ENCODE measurements at regions not wholly inside any gene's neighbourhood (a gene's known extent, or its start where the extent isn't known, plus 50 kb on each side); places are given as distances from the start of the nearest gene placed in this dataset.

GRCh38 chr21:28496517-28496916 is 496.2 kb downstream of the LTN1 start:
- TF ChIP-seq ZNF114 (CRISPR knock-in tag; IDR thresholded peaks at IDR 0.05) (no peak), JUNB (IDR thresholded peaks at IDR 0.05; ENCODE audit: unreplicated experiment) (no peak), STAT1 (IDR thresholded peaks at IDR 0.05; ENCODE audit: unreplicated experiment) (no peak), ZNF331 (CRISPR knock-in tag; IDR thresholded peaks at IDR 0.05; ENCODE audit: low read depth) (no peak), NANOG (IDR thresholded peaks at IDR 0.05; ENCODE audit: borderline replicate concordance) (no peak), EZH2 (IDR thresholded peaks at IDR 0.05; ENCODE audit: low read depth, unreplicated experiment) (no peak), CREB1 (CRISPR knock-in tag; IDR thresholded peaks at IDR 0.05; ENCODE audit: low read depth) (no peak), ETS1 (IDR thresholded peaks at IDR 0.05) (no peak), ZNF462 (CRISPR knock-in tag; IDR thresholded peaks at IDR 0.05) (no peak), REST (IDR thresholded peaks at IDR 0.05; ENCODE audit: unreplicated experiment) (no peak), POLR2AphosphoS5 (IDR thresholded peaks at IDR 0.05; ENCODE audit: low read depth) (no peak), EZH2phosphoT487 (IDR thresholded peaks at IDR 0.05; ENCODE audit: unreplicated experiment) (no peak), CTCF (conservative IDR thresholded peaks at IDR 0.05; ENCODE audit: low read depth in 2 of 2) (no peak)
- no peaks in the 10 kb centered on the region for H3K9me2 ChIP-seq (ENCODE audit: insufficient read depth)
- H3K36me3 ChIP-seq (ENCODE audit: insufficient read depth): no peaks in the 10 kb centered on the region
- no peak overlapping the region for H3K4me3 ChIP-seq
- ATAC-seq: no peak
- no peak for DNase-seq (ENCODE audit: low spot score)
- H3K4me1 ChIP-seq (ENCODE audit: insufficient read depth): no peaks in the 10 kb centered on the region
- H3K9me3 Mint-ChIP-seq: no peaks in the 10 kb centered on the region
- no peaks in the 10 kb centered on the region for H3F3A ChIP-seq (replicated peaks; ENCODE audit: low read depth)
- no peak overlapping the region for H3K4me3 Mint-ChIP-seq
- no peak overlapping the region for H2AFZ ChIP-seq
- no peak overlapping the region for H3K4me2 ChIP-seq
- H3K36me3 Mint-ChIP-seq (ENCODE audit: low read depth): no peaks in the 10 kb centered on the region
- no peaks in the 10 kb centered on the region for H3K27me3 Mint-ChIP-seq (ENCODE audit: insufficient read depth, low read depth, poor library complexity)
- H3K27ac Mint-ChIP-seq: no peak overlapping the region
- no peaks in the 10 kb centered on the region for H3K27me3 ChIP-seq (ENCODE audit: insufficient read depth)
- no peaks in the 10 kb centered on the region for H3K79me2 ChIP-seq (replicated peaks; ENCODE audit: insufficient read depth)
- no peak overlapping the region for H3K27ac ChIP-seq (ENCODE audit: low read depth)
- H3K4me1 Mint-ChIP-seq: peaks cover 8% of the 10 kb centered on the region; the same call in 2 of the 3 replicates
- no peaks in the 10 kb centered on the region for H4K20me1 ChIP-seq (replicated peaks; ENCODE audit: insufficient read depth)

Data from GM23338 (cell line).